DOHH2 (cell line): ENCODE measurements at regions not wholly inside any gene's neighbourhood (a gene's known extent, or its start where the extent isn't known, plus 50 kb on each side); places are given as distances from the start of the nearest gene placed in this dataset.

Experiments
- CTCF ChIP-seq: fragments of 200-600 bp; sonication (generic); IDR thresholded peaks from one replicate; pipeline ENCODE4 v1.5.1; 2014; ENCODE audit warnings: antibody characterized with exemption, mild to moderate bottlenecking, low read depth, low read length; ENCODE audit not compliant: poor library complexity, severe bottlenecking
- EZH2phosphoT487 ChIP-seq: fragments of 200-600 bp; sonication (generic); IDR thresholded peaks from 2 replicates; pipeline ENCODE4 v1.6.1; 2017; ENCODE audit warnings: borderline replicate concordance, mild to moderate bottlenecking, antibody characterized with exemption, low read length, moderate library complexity, mixed read lengths

GRCh38 chr5:111930449-111930848 lies 173.5 kb upstream of the NREP start:
- TF ChIP-seq CTCF: no peak
- TF ChIP-seq EZH2phosphoT487: no peak
